ENCODE measurements at regions not wholly inside any gene's neighbourhood (a gene's known extent, or its start where the extent isn't known, plus 50 kb on each side); places are given as distances from the start of the nearest gene placed in this dataset.
"Not testable (repeated sequence)": the region's sequence is repeated elsewhere in the genome, so short reads cannot be mapped to it uniquely, and the experiment has no call there.

DNA sequence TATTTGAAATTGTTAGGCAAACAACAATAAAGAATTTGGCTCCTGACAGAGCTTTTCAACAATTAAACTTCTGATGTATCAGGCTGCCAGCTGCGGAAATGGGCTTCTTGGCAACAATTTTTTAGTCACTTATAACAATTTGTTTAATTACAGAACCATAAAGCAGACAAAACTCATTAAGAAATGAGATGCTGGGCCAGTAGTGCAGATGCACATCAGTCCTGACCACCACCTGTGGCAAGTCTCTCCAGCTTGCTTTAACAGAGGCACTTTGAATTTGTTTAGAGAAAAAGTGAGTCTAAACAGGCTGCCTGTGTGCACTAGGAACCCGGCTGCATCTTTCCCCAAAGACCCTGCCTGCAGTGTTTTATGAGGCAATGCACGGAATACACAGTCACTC is 1124.4 kb downstream of the NXPH1 start:
- no peak for DNase-seq

DNA sequence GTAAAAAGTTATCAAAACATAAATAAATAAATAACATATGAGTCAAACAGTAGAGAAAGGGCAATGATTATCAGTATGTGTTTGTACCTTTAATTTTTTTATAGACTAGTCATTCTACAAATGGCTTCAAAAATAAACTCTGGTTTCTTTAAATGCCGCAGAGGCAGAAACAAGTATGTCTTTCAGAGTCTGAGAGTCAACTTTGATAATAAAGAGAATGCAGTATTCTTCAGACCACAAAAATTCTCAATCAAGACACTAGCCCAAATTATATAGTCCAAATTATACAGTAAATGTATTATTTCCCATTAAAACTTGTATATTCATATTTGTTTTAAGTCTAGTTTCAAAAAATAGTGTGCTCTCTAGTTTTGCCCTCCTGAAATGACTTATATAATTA is 1142.3 kb downstream of the NXPH1 start:
- no peak for DNase-seq

DNA sequence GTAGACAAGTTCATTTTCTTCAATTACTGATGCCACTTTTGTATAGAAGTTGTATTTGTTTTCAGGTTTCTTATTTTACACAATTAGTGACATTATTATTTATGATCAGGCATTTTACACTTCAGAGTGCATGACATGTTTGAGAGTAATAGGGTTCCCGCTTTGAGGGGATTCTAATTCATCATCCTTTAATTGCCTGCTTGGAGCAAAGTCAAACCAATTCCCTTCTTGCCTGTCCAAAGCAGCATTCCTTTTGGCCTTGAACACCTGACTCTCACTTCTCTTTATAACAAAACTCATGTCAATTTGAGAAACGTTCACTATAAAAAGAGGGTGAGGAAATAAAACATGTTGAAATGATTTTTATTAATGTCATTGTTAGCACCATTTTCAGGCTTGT is 1149.4 kb downstream of the NXPH1 start:
- DNase-seq, result no peak

GRCh38 chr7:9598411-9598810 is 1165.0 kb downstream of the NXPH1 start:
- no peak for DNase-seq

GRCh38 chr7:9600974-9601373 is 1167.6 kb downstream of the NXPH1 start:
- no peak for DNase-seq

DNA sequence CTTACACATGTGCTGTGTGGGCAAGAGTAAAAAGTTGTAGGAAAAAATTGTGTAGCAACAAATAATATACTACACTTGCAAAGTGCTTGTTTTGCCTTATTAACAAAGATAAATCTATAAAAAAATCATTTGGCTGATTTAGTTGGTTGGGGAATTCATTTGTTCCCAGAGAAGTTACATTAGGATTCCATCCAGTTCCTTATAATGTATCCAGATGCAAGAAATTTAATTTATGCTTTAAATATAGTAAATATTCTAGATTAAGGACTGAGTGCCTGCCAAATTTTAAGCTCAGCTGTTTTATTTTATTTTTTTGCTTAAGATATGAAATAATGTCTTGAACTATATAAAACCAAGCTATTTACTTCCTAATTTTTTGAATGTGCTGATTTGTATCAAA is 1169.9 kb downstream of the NXPH1 start:
- DNase-seq, result no peak

DNA sequence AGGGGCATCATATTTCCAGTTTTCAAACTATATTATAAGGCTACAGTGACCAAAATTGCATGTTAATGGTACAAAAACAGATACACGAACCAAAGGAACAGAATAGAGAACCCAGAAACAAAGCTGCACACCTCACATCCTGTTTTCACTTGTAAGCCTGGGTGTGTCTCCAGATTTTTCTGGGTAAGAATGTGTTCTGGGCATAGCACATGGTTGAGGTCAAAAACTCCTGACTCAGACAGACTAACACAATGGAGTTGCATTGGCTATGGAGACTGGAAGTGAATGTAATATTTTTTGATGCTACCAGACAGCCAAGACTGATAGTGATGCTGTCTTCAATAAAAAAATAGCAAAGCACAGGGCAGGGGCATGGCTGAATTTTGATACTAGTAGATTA is 1175.2 kb downstream of the NXPH1 start:
- no peak for DNase-seq

- not testable (repeated sequence) for DNase-seq
Measured at GRCh38 chr7:9620899-9621298, 1187.5 kb downstream of the NXPH1 start.

GRCh38 chr7:9621306-9621902 is 1188.0 kb downstream of the NXPH1 start:
- DNase-seq, result not testable (repeated sequence)

GRCh38 chr7:9621927-9622326 is 1188.5 kb downstream of the NXPH1 start:
- no peak for DNase-seq

DNA sequence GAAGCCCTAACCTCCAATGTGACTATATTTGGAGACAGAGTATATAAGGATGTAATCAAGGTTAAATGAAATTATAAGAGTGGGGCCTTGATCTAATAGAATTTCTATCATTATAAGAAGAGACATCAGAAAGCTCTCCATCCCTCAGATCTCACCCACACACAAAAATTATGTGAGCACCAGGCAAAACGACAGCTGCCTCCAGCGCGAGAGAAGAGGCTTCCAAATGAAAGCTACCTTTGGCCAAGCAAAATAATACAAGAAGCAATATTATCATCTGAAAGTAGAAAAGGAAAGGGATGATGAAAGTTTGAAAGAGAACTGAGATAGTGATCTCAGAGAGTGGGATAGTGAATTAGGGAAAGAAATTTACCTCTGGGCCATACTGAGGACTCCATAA is 1192.5 kb downstream of the NXPH1 start:
- no peak for DNase-seq

DNA sequence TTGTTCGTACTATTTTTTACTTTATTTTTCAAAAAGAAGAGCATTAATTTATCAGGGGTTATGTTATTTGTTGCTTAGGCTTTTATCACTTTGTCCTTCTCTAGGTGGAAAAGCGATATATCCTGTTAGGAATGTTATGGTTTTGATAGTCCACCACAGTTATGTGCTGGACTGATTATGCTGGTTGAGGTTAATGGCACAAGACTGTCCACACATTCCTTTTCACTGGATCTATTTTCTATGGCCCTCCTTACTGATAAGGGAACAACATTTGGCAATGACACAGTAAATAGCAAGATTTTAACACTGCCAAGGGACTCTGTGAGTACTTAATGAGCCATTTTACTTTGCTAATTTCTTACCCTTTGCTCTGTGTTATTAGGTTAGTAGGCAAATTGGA is 1212.3 kb downstream of the NXPH1 start:
- DNase-seq, result no peak

- DNase-seq, result no peak
Measured at GRCh38 chr7:9657257-9657656, 1223.8 kb downstream of the NXPH1 start.

GRCh38 chr7:9671979-9672917 is 1238.8 kb downstream of the NXPH1 start:
- no peak for DNase-seq

DNA sequence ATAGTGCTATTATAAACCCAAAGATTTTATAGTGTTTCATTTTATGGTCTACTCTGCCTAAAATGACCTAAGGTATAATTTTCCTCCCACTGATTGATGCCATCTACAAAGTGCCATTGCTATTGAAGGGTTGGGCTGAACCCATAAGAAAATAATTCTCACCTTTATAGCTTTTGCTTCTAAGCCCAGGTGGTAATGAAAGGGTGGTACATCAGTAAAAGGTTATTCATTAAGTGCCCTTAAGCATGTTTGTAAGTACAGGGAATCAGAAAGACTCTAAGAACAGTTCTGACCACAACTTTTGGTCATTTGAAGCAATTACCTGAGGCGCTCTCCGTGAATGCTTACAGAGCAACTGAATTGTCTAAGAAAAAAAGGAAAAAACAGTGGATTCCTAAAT is 1247.3 kb downstream of the NXPH1 start:
- no peak for DNase-seq

- no peak for DNase-seq
Measured at GRCh38 chr7:9681284-9681683, 1247.9 kb downstream of the NXPH1 start.

DNA sequence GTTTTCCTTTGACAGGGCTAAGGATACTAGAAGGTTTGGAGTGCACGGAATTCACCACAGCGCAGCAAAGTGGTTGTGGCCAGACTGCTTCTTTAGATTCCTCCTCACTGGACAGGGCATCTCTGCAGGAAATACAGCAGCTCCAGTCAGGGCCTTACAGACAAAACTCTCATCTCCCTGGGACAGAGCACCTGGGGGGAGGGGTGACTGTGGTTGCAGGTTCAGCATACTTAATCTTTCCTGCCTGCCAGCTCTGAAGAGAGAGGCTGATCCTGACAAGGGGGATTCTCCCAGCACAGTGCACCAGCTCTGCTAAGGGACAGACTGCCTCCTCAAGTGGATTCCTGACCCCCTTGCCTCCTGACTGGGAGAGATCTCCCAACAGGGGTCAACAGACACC is 1257.9 kb downstream of the NXPH1 start:
- no peak for DNase-seq

- no peak for DNase-seq
Measured at GRCh38 chr7:9698375-9698774, 1265.0 kb downstream of the NXPH1 start.

- DNase-seq, result no peak
Measured at GRCh38 chr7:9709216-9709615, 1264.5 kb upstream of the PHF14 start.

GRCh38 chr7:9711259-9711918 is 1262.3 kb upstream of the PHF14 start:
- DNase-seq, result no peak

GRCh38 chr7:9718071-9718661 is 1255.5 kb upstream of the PHF14 start:
- no peak for DNase-seq

DNA sequence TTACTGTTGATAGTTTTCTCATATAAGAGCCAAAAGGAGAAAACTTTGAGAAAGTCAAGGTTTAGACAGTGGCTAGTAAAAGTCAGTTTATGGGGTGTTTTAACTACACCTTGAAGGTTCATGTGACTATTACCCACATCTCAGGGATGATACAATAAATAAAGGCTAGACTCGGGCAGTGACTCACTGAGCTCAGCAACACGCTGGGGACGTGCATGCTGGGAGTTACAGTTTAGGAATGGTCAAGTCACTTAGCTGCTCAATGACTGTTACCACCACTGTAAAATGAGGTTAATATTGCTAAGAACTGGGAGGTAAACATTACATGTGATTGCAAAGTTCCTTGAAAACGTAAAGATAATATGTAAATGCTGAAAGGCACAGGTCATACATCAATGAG is 1254.4 kb upstream of the PHF14 start:
- DNase-seq, result no peak

DNA sequence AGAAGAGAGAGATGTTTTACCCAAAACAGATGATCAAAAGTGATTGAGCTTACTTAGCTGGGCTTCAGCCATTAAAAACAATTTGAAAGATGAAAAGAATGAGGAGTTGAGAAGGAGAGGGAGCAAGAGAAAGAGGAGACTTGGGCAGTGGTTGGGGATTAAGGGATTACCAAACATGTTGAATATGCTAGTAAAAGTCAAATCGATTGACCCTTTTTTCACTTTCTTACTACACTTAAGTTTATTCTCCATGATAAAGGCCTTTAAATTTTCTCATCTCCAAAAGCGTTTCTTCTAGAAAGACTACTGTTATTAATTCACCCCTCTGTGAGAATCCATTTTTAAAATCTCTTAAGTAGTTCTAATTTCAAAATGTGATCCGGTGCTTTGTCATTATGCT is 1254.0 kb upstream of the PHF14 start:
- DNase-seq, result no peak
